Adrenal gland (tissue), 5 donors: ENCODE measurements at regions not wholly inside any gene's neighbourhood (a gene's known extent, or its start where the extent isn't known, plus 50 kb on each side); places are given as distances from the start of the nearest gene placed in this dataset.

ENCODE experiments used
- CTCF ChIP-seq, 6 experiments: fragments of 450-650 bp in 4 of 6; fragments of 200-600 bp in 2 of 6; sonication (generic) in 1 of 6; IDR thresholded peaks; 1 replicate in 5 of 6; 2 replicates in 1 of 6; pipeline versions ENCODE4 v1.5.1 to v1.8.0; 2016 to 2021; ENCODE audit warnings: antibody characterized with exemption in 6 of 6, mild to moderate bottlenecking in 2 of 6, moderate library complexity in 1 of 6
- POLR2A ChIP-seq, 2 donors: fragments of 450-650 bp; IDR thresholded peaks; one replicate each; pipeline ENCODE4 v1.6.1; 2017; ENCODE audit warnings: antibody characterized with exemption in 2 of 2, mild to moderate bottlenecking in 2 of 2, moderate library complexity in 1 of 2
- donor health status: DM: no; HTN: no; CAD: no.

GRCh38 chr3:194879991-194880939, 194.6 kb downstream of the FAM43A start:
- TF ChIP-seq CTCF (IDR thresholded peaks at IDR 0.05) (no peak), POLR2A (IDR thresholded peaks at IDR 0.05) (no peak)
